SK-N-SH (cell line): ENCODE measurements at regions not wholly inside any gene's neighbourhood (a gene's known extent, or its start where the extent isn't known, plus 50 kb on each side); places are given as distances from the start of the nearest gene placed in this dataset.

Experiments
- CTCF ChIA-PET: fragments of 300-600, 350-600 bp; formaldehyde crosslinking; extraction: SDS; loops from one replicate; lab custom pipeline; 2021; lab: Yijun Ruan, JAX
- POLR2A ChIA-PET: fragments of 350-600 bp; sonication (Branson Sonifier 250); formaldehyde crosslinking; extraction: SDS; loops from one replicate; lab custom pipeline; 2020; ENCODE audit warnings: antibody characterized with exemption, inconsistent platforms; lab: Yijun Ruan, JAX
- DNase-seq: peaks from one replicate; pipeline ENCODE4 v3.0.0; 2012
- H2AFZ ChIP-seq: fragments of 200-600 bp; sonication (generic); 2 replicates; pipeline ENCODE4 v1.8.1; 2016; ENCODE audit warnings: antibody characterized with exemption, mild to moderate bottlenecking, low read depth
- H3F3A ChIP-seq: fragments of 200-600 bp; sonication (generic); replicated peaks from 2 replicates; pipeline ENCODE3; 2016; ENCODE audit warnings: antibody characterized with exemption, mild to moderate bottlenecking; ENCODE audit not compliant: insufficient read depth
- H3K27ac ChIP-seq, 2 experiments: fragments of 200-500 bp in 1 of 2; fragments of 200-600 bp in 1 of 2; sonication (Bioruptor generic) in 1 of 2; sonication (generic), shearing (Covaris generic) in 1 of 2; 2 replicates each; pipeline versions ENCODE4 v1.5.1 to v1.6.1; 2014 to 2016; ENCODE audit warnings: low read depth in 2 of 2, inconsistent platforms in 1 of 2, low read length in 1 of 2, mild to moderate bottlenecking in 1 of 2, mixed read lengths in 1 of 2
- H3K27me3 ChIP-seq: fragments of 200-600 bp; sonication (generic), shearing (Covaris generic); 2 replicates; pipeline ENCODE4 v1.6.1; 2016; ENCODE audit warnings: mixed run types; ENCODE audit not compliant: insufficient read depth
- H3K36me3 ChIP-seq, 2 experiments: fragments of 200-500 bp in 1 of 2; fragments of 200-600 bp in 1 of 2; sonication (Bioruptor generic) in 1 of 2; sonication (generic) in 1 of 2; replicated peaks in 1 of 2; 2 replicates each; pipeline versions ENCODE3 to v1.5.1; 2014 to 2016; ENCODE audit warnings: low read length in 1 of 2, mild to moderate bottlenecking in 1 of 2; ENCODE audit not compliant: insufficient read depth in 2 of 2, control insufficient read depth in 1 of 2
- H3K4me1 ChIP-seq, 2 experiments: fragments of 200-500 bp in 1 of 2; fragments of 200-600 bp in 1 of 2; sonication (Bioruptor generic) in 1 of 2; sonication (generic), shearing (Covaris generic) in 1 of 2; 2 replicates each; pipeline versions ENCODE4 v1.5.1 to v1.6.1; 2014 to 2016; ENCODE audit warnings: low read depth in 1 of 2, low read length in 1 of 2, mixed run types in 1 of 2; ENCODE audit not compliant: insufficient read depth in 2 of 2, control insufficient read depth in 1 of 2
- H3K4me2 ChIP-seq: fragments of 200-600 bp; sonication (generic), shearing (Covaris generic); 2 replicates; pipeline ENCODE4 v1.6.1; 2017; ENCODE audit warnings: mixed run types
- H3K4me3 ChIP-seq, 2 experiments: fragments of 200-500 bp in 1 of 2; fragments of 200-600 bp in 1 of 2; sonication (Bioruptor generic) in 1 of 2; sonication (generic), shearing (Covaris generic) in 1 of 2; 2 replicates each; pipeline versions ENCODE4 v1.5.1 to v1.8.1; 2014 to 2016; ENCODE audit warnings: low read depth in 2 of 2, inconsistent platforms in 1 of 2, low read length in 1 of 2, mild to moderate bottlenecking in 1 of 2, mixed read lengths in 1 of 2, moderate library complexity in 1 of 2
- H3K79me2 ChIP-seq: fragments of 200-600 bp; sonication (generic); 2 replicates; pipeline ENCODE4 v1.8.1; 2017; ENCODE audit warnings: mild to moderate bottlenecking; ENCODE audit not compliant: insufficient read depth
- H3K9ac ChIP-seq: fragments of 200-600 bp; sonication (generic); 2 replicates; pipeline ENCODE4 v1.6.1; 2017; ENCODE audit warnings: mixed run types
- H3K9me2 ChIP-seq: fragments of 200-600 bp; sonication (generic); 2 replicates; pipeline ENCODE4 v1.6.1; 2017; ENCODE audit warnings: mixed run types
- H3K9me3 ChIP-seq: fragments of 200-600 bp; sonication (generic); 2 replicates; pipeline ENCODE4 v1.6.1; 2017; ENCODE audit warnings: mixed run types, mild to moderate bottlenecking, moderate library complexity
- H4K20me1 ChIP-seq: fragments of 200-600 bp; sonication (generic); 2 replicates; pipeline ENCODE4 v1.6.1; 2017; ENCODE audit warnings: mild to moderate bottlenecking, mixed run types; ENCODE audit not compliant: insufficient read depth
- CHD2 ChIP-seq: fragments of 150-350 bp; IDR thresholded peaks from 2 replicates; pipeline ENCODE4 v1.6.1; 2018; ENCODE audit warnings: low read length; ENCODE audit not compliant: partially characterized antibody
- CTCF ChIP-seq: fragments of 200-600 bp; sonication (generic); IDR thresholded peaks from 2 replicates; pipeline ENCODE4 v1.6.1; 2017; ENCODE audit warnings: antibody characterized with exemption, mild to moderate bottlenecking, moderate library complexity
- EP300 ChIP-seq, 2 experiments: IDR thresholded peaks; 2 replicates each; pipeline versions ENCODE4 v1.4.0 to v1.6.1; 2012; ENCODE audit warnings: borderline replicate concordance in 1 of 2, low read depth in 1 of 2, low read length in 1 of 2
- GABPA ChIP-seq: IDR thresholded peaks from 2 replicates; pipeline ENCODE4 v1.4.0; 2012; ENCODE audit warnings: low read depth, mild to moderate bottlenecking
- IRF3 ChIP-seq: fragments of 150-350 bp; IDR thresholded peaks from 2 replicates; pipeline ENCODE4 v1.6.1; 2016; ENCODE audit warnings: mild to moderate bottlenecking, low read depth, low read length
- MAX ChIP-seq: IDR thresholded peaks from 2 replicates; pipeline ENCODE4 v1.4.0; 2012; ENCODE audit warnings: low read depth
- MEF2A ChIP-seq: IDR thresholded peaks from 2 replicates; pipeline ENCODE4 v1.4.0; 2012; ENCODE audit warnings: low read depth, borderline replicate concordance
- MXI1 ChIP-seq: IDR thresholded peaks from 2 replicates; pipeline ENCODE4 v1.6.1; 2012; ENCODE audit warnings: mild to moderate bottlenecking, low read depth, low read length, improper control_type of control experiment
- NFIC ChIP-seq: IDR thresholded peaks from 2 replicates; pipeline ENCODE4 v1.4.0; 2012; ENCODE audit warnings: borderline replicate concordance
- PBX3 ChIP-seq: IDR thresholded peaks from 2 replicates; pipeline ENCODE4; 2012
- POLR2AphosphoS5 ChIP-seq: IDR thresholded peaks from 2 replicates; pipeline ENCODE4 v1.6.1; 2012; ENCODE audit warnings: low read depth, low read length
- REST ChIP-seq: IDR thresholded peaks from 2 replicates; pipeline ENCODE4 v1.6.1; 2012; ENCODE audit warnings: mild to moderate bottlenecking, low read depth, low read length, moderate library complexity
- RFX5 ChIP-seq: IDR thresholded peaks from 2 replicates; pipeline ENCODE4 v1.6.1; 2012; ENCODE audit warnings: mild to moderate bottlenecking, improper control_type of control experiment, low read length
- SIN3A ChIP-seq: IDR thresholded peaks from 2 replicates; pipeline ENCODE4 v1.6.1; 2012; ENCODE audit warnings: low read depth, mild to moderate bottlenecking, low read length, moderate library complexity, borderline replicate concordance
- SMC3 ChIP-seq: IDR thresholded peaks from 2 replicates; pipeline ENCODE4 v1.6.1; 2012; ENCODE audit warnings: low read depth, low read length, improper control_type of control experiment
- TCF12 ChIP-seq: IDR thresholded peaks from 2 replicates; pipeline ENCODE4 v1.4.0; 2012
- TEAD4 ChIP-seq: IDR thresholded peaks from 2 replicates; pipeline ENCODE4 v1.4.0; 2012; ENCODE audit warnings: mild to moderate bottlenecking, borderline replicate concordance; ENCODE audit not compliant: insufficient read depth
- USF1 ChIP-seq: IDR thresholded peaks from 2 replicates; pipeline ENCODE4 v1.4.0; 2012; ENCODE audit warnings: low read depth, borderline replicate concordance
- YY1 ChIP-seq: IDR thresholded peaks from 2 replicates; pipeline ENCODE4 v1.4.0; 2012; ENCODE audit warnings: low read depth, mild to moderate bottlenecking
- ZBTB33 ChIP-seq: IDR thresholded peaks from 2 replicates; pipeline ENCODE4 v1.4.0; 2012; ENCODE audit warnings: low read depth, borderline replicate concordance
- WGBS: methylation state at CpG from one replicate; pipeline ENCODE4 v1.1.6; 2017; ENCODE audit warnings: low lambda C conversion rate; 5-methylcytosine and 5-hydroxymethylcytosine counted together

- ChIA-PET POLR2A (no interaction called here), CTCF (no interaction called here)
- H3K36me3 ChIP-seq: no peaks in the 10 kb centered on the region
- no peaks in the 10 kb centered on the region for H3K9me3 ChIP-seq
- no peak overlapping the region for H3K9ac ChIP-seq
- no peaks in the 10 kb centered on the region for H3K79me2 ChIP-seq
- no peaks in the 10 kb centered on the region for H4K20me1 ChIP-seq
- no peak overlapping the region for H3K4me3 ChIP-seq
- H3K9me2 ChIP-seq: no peaks in the 10 kb centered on the region; the same call in 1 of the 2 replicates
- no peak for DNase-seq
- H3K27ac ChIP-seq: no peak overlapping the region
- no peak overlapping the region for H3K4me2 ChIP-seq
- H2AFZ ChIP-seq: no peak overlapping the region
- no peaks in the 10 kb centered on the region for H3K27me3 ChIP-seq
- H3K4me1 ChIP-seq: no peaks in the 10 kb centered on the region
- H3F3A ChIP-seq: no peaks in the 10 kb centered on the region
- WGBS: 10% methylated on average over 5 of the region's 5 CpGs
- TF ChIP-seq SMC3: no peak
- TF ChIP-seq CHD2: no peak
- no peak for TF ChIP-seq GABPA
- TF ChIP-seq ZBTB33: no peak
- TF ChIP-seq TEAD4: no peak
- no peak for TF ChIP-seq SIN3A
- no peak for TF ChIP-seq PBX3
- TF ChIP-seq EP300 (IDR thresholded peaks at IDR 0.05; ENCODE audit: borderline replicate concordance in 1 of 2, low read depth in 1 of 2, low read length in 1 of 2): no peak
- no peak for TF ChIP-seq IRF3
- no peak for TF ChIP-seq MEF2A
- TF ChIP-seq REST: no peak
- no peak for TF ChIP-seq MAX
- no peak for TF ChIP-seq MXI1
- TF ChIP-seq RFX5: no peak
- TF ChIP-seq TCF12: no peak
- no peak for TF ChIP-seq NFIC
- TF ChIP-seq CTCF: no peak
- no peak for TF ChIP-seq YY1
- TF ChIP-seq POLR2AphosphoS5: no peak
- TF ChIP-seq USF1: no peak
Observed at GRCh38 chr2:146893500-146894041, 951.3 kb upstream of the ACVR2A start.
